AG04450 (cell line): ENCODE measurements at regions not wholly inside any gene's neighbourhood (a gene's known extent, or its start where the extent isn't known, plus 50 kb on each side); places are given as distances from the start of the nearest gene placed in this dataset.

ENCODE experiments used
- CTCF ChIA-PET: fragments of 300-600, 350-600 bp; formaldehyde crosslinking; extraction: SDS; loops from one replicate; lab custom pipeline; 2022; ENCODE audit warnings: antibody characterized with exemption, inconsistent platforms; lab: Charles Lee
- POLR2A ChIA-PET: fragments of 350-600 bp; formaldehyde crosslinking; extraction: SDS; loops from one replicate; lab custom pipeline; 2021; ENCODE audit warnings: antibody characterized with exemption, inconsistent platforms; lab: Yijun Ruan, JAX
- DNase-seq: peaks from one replicate; pipeline ENCODE4 v3.0.0-alpha.2; 2011; ENCODE audit warnings: low read depth, low spot score
- H3K27ac ChIP-seq: one replicate; pipeline ENCODE4 v1.5.1; 2012; ENCODE audit warnings: low read depth, low read length, control low read depth
- H3K27me3 ChIP-seq: one replicate; pipeline ENCODE4 v1.6.0; 2012; ENCODE audit warnings: low read length; ENCODE audit not compliant: control insufficient read depth, insufficient read depth
- H3K4me3 ChIP-seq: 2 replicates; pipeline ENCODE4 v1.5.1; 2011; ENCODE audit warnings: mild to moderate bottlenecking, low read depth, low read length, control low read depth
- H3K9me3 ChIP-seq: 2 replicates; pipeline ENCODE4 v1.5.1; 2012; ENCODE audit warnings: low read length; ENCODE audit not compliant: control insufficient read depth, insufficient read depth
- TF ChIP-seq, protein P1 (sequence below): IDR thresholded peaks from 2 replicates; pipeline ENCODE4 v1.5.1; 2011; ENCODE audit warnings: low read depth, low read length, control low read depth, inconsistent platforms

DNA sequence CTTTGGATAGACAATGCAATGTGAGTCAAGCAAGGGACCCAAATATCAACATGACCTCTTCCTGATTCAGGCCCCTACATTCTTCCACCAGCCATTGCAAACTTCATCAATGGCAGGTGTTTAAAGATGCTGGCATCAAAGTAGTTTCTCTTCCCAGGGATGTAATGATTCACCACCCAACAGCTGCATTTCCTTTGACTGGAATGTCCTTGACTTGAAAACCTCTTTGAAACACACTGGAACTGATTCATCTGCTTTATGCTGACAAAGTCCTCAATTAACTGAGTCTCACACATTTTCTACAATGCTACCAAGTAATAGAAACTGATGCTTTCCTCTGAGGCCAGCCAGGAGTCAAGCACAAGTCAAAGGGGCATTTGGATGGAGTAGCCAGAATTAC, 385.5 kb downstream of the GBE1 start:
- CTCF ChIA-PET, result no interaction called here
- no peaks in the 10 kb centered on the region for H3K27me3 ChIP-seq
- POLR2A ChIA-PET, result no interaction called here
- no peak overlapping the region for H3K27ac ChIP-seq
- H3K9me3 ChIP-seq, result no peaks in the 10 kb centered on the region
- no peak for DNase-seq
- no peak overlapping the region for H3K4me3 ChIP-seq
- TF ChIP-seq, protein P1, sequence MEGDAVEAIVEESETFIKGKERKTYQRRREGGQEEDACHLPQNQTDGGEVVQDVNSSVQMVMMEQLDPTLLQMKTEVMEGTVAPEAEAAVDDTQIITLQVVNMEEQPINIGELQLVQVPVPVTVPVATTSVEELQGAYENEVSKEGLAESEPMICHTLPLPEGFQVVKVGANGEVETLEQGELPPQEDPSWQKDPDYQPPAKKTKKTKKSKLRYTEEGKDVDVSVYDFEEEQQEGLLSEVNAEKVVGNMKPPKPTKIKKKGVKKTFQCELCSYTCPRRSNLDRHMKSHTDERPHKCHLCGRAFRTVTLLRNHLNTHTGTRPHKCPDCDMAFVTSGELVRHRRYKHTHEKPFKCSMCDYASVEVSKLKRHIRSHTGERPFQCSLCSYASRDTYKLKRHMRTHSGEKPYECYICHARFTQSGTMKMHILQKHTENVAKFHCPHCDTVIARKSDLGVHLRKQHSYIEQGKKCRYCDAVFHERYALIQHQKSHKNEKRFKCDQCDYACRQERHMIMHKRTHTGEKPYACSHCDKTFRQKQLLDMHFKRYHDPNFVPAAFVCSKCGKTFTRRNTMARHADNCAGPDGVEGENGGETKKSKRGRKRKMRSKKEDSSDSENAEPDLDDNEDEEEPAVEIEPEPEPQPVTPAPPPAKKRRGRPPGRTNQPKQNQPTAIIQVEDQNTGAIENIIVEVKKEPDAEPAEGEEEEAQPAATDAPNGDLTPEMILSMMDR, result no peak

DNA sequence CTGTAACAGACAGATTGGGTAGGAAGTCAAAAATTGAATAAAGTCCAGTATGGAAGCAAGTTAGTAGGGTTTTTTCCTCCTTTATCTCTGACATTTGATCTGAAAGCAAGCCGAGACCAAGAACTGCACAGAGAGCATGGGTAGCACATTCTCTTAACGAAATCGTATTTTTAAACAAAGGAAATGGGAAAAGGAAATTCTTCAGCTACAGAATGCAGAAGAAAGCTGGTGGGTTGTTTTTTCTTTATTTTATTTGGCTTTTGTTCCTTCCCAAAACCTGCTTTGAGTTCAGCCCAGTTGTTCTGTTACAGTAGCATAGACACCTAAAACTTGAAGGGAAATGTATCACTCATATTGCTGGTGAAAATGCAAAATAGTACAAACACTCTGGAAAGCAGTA, 397.0 kb downstream of the GBE1 start:
- no peaks in the 10 kb centered on the region for H3K9me3 ChIP-seq
- H3K27ac ChIP-seq, result no peak overlapping the region
- H3K27me3 ChIP-seq, result no peaks in the 10 kb centered on the region
- CTCF ChIA-PET, result interaction anchor here (0.7 kb wide), 1 partner anchor 26 kb away, joined by 4 read pairs; no protein-coding TSS in a partner anchor
- TF ChIP-seq, protein P1, result no peak
- no peak for DNase-seq
- POLR2A ChIA-PET, result no interaction called here
- H3K4me3 ChIP-seq, result no peak overlapping the region

DNA sequence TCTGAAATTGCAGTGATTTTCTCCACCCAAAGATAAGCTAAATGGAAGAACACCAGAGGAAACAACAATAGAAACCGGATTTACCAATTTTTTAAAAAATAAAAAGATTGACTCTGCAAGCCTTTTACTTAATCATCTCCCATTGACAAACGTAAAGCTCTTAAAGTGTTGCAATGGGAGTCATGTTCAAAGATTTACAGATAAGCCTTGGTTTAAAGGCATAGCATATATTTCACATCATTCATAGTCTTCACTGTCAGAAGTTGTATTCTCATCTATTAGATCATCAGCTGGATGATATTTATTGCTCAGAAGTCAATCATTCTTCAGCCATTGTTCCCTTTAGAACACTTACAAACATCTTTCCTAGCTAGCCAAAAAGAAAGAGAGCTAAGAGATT, 397.6 kb downstream of the GBE1 start:
- Histone ChIP-seq H3K27ac (no peak overlapping the region), H3K4me3 (no peak overlapping the region), H3K9me3 (no peaks in the 10 kb centered on the region), H3K27me3 (no peaks in the 10 kb centered on the region)
- no peak for DNase-seq
- TF ChIP-seq, protein P1, result no peak
- CTCF ChIA-PET, result interaction anchor here (0.7 kb wide), 1 partner anchor 26 kb away, joined by 4 read pairs; no protein-coding TSS in a partner anchor
- POLR2A ChIA-PET, result no interaction called here

DNA sequence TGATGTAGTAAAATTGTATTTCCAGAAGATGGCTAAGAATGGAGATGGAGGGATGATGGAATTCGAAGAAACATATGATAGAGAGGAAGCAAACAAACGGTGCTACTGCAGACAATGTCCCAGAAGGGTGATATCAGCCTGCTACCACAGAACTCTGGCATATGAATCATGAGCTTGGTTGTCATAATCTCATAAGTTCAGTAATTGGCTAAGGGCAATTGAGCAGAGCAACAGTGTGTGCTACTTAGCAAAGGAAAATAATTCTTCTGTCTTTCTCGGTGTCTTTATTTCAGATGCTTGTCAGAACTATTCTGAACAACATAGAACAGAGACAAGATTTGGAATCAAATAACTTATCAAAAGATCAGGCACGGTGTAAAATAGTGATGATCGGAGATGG, 407.3 kb downstream of the GBE1 start:
- no peak overlapping the region for H3K27ac ChIP-seq
- TF ChIP-seq, protein P1, result no peak
- CTCF ChIA-PET, result interaction anchor here (1.1 kb wide), 1 partner anchor 14 kb away, joined by 3 read pairs; no protein-coding TSS in a partner anchor
- no peaks in the 10 kb centered on the region for H3K9me3 ChIP-seq
- DNase-seq, result no peak
- H3K4me3 ChIP-seq, result no peak overlapping the region
- POLR2A ChIA-PET, result no interaction called here
- peaks cover 2% of the 10 kb centered on the region for H3K27me3 ChIP-seq

DNA sequence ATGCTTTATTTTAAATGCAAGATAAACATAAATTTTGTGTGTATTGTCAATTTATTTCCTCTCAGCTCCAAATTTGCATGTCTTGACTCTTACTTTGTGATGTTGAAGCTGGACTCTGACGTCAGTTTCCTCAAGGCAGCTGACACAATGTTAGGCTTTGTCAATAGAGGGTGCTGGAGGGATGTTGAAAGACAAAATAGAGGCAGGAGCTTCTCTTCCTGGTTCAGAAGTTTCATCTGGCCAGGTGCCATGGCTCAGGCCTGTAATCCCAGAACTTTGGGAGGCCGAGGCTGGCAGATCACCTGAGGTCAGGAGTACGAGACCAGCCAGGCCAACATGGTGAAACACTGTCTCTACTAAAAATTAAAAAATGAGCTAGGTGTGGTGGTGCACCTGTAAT, 408.6 kb downstream of the GBE1 start:
- Histone ChIP-seq H3K27me3 (peaks cover 2% of the 10 kb centered on the region), H3K4me3 (no peak overlapping the region), H3K27ac (no peak overlapping the region), H3K9me3 (no peaks in the 10 kb centered on the region)
- TF ChIP-seq, protein P1, result no peak
- CTCF ChIA-PET, result interaction anchor here (1.1 kb wide), 1 partner anchor 13 kb away, joined by 3 read pairs; no protein-coding TSS in a partner anchor
- POLR2A ChIA-PET, result no interaction called here
- DNase-seq, result no peak
